Large intestine (tissue), 3 donors: ENCODE measurements at regions not wholly inside any gene's neighbourhood (a gene's known extent, or its start where the extent isn't known, plus 50 kb on each side); places are given as distances from the start of the nearest gene placed in this dataset.

ENCODE experiments used
- DNase-seq, 2 donors: peaks; one replicate each; pipeline versions ENCODE4 v3.0.0 to v3.0.0-alpha.2; 2013
- H3K27ac ChIP-seq: one replicate; pipeline ENCODE4 v1.5.1; 2013; ENCODE audit warnings: low read length
- H3K27me3 ChIP-seq: 2 replicates; pipeline ENCODE4 v1.6.1; 2013; ENCODE audit warnings: low read length; ENCODE audit not compliant: control insufficient read depth, insufficient read depth
- H3K36me3 ChIP-seq: 2 replicates; pipeline ENCODE4 v1.6.1; 2013; ENCODE audit warnings: low read length; ENCODE audit not compliant: control insufficient read depth, insufficient read depth
- H3K4me1 ChIP-seq: one replicate; pipeline ENCODE4 v1.6.1; 2013; ENCODE audit warnings: low read length; ENCODE audit not compliant: control insufficient read depth, insufficient read depth
- H3K4me3 ChIP-seq: one replicate; pipeline ENCODE4 v1.5.1; 2013; ENCODE audit warnings: low read length
- H3K9me3 ChIP-seq: one replicate; pipeline ENCODE4 v1.6.1; 2013; ENCODE audit warnings: mild to moderate bottlenecking, low read depth, low read length, moderate library complexity; ENCODE audit not compliant: control insufficient read depth
- whole genome bisulfite sequencing: methylation state at CpG from one replicate; pipeline ENCODE4 v1.1.5; 2013; ENCODE audit warnings: low lambda C conversion rate; ENCODE audit not compliant: insufficient coverage; 5-methylcytosine and 5-hydroxymethylcytosine counted together

DNA sequence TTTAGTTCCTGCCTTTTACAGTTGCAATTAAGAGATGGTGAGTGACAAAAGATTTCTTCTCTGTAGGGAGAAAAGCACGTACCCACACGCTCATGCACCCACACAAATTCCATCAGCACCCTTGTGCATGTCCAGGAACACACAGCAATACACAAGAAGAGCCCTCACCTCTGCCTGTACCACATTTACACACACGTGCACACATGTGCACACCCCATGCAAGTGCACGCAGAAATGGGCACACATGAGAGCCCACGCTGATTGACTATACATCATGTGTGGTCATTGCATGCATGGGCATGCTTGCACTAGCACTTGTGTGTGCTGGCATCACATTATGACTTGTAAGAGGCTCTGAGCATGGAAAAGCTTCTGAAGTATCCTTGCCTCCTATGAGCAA is 70.5 kb downstream of the SERPINA3 start:
- Histone ChIP-seq H3K9me3 (no peaks in the 10 kb centered on the region), H3K27me3 (no peaks in the 10 kb centered on the region), H3K27ac (no peak overlapping the region), H3K4me1 (peaks cover 4% of the 10 kb centered on the region), H3K4me3 (no peak overlapping the region), H3K36me3 (no peaks in the 10 kb centered on the region)
- no peak for DNase-seq
- WGBS = no CpG with 5 or more reads among the region's 5 CpGs

DNA sequence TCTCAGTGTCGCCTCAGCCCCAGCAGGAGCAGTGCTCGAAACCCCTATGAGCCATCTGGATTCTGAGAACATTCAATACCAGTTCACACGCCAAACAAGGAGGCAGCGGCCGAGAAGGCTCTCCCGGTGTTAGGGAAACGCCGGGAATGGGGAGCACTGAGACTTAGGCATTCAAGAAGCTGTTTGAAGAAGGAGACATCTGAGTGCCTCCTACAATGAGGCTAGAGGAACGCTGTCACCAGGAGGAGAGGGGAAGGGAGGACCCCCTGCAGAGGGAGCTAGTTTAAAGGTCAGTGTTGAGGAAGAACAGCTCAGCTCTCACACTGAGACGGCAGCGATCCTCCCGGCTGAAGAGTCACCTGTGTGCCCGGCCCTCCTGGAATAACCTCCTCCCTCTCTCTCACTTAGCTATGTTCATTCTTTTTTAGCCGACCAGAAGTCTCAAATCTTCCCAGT is 69.9 kb downstream of the SERPINA3 start:
- DNase-seq = no peak
- Histone ChIP-seq H3K4me3 (no peak overlapping the region), H3K4me1 (peaks cover 4% of the 10 kb centered on the region), H3K36me3 (no peaks in the 10 kb centered on the region), H3K27ac (no peak overlapping the region), H3K27me3 (no peaks in the 10 kb centered on the region), H3K9me3 (no peaks in the 10 kb centered on the region)
- WGBS = no CpG with 5 or more reads among the region's 14 CpGs

- Histone ChIP-seq H3K4me3 (no peak overlapping the region), H3K9me3 (no peaks in the 10 kb centered on the region), H3K4me1 (peaks cover 4% of the 10 kb centered on the region), H3K27me3 (no peaks in the 10 kb centered on the region), H3K36me3 (no peaks in the 10 kb centered on the region), H3K27ac (no peak overlapping the region)
- DNase-seq = peak in 1 of 2 donors; percentile 19
- WGBS = no CpG with 5 or more reads among the region's 15 CpGs
Measured at GRCh38 chr14:94681300-94682060, 69.3 kb downstream of the SERPINA3 start.

- no peaks in the 10 kb centered on the region for H3K9me3 ChIP-seq
- H3K4me3 ChIP-seq = no peak overlapping the region
- no peak overlapping the region for H3K27ac ChIP-seq
- WGBS = no CpG with 5 or more reads among the region's 6 CpGs
- no peak for DNase-seq
- H3K4me1 ChIP-seq = peaks cover 4% of the 10 kb centered on the region
- no peaks in the 10 kb centered on the region for H3K36me3 ChIP-seq
- no peaks in the 10 kb centered on the region for H3K27me3 ChIP-seq
Measured at GRCh38 chr14:94680862-94681288, 68.7 kb downstream of the SERPINA3 start.

DNA sequence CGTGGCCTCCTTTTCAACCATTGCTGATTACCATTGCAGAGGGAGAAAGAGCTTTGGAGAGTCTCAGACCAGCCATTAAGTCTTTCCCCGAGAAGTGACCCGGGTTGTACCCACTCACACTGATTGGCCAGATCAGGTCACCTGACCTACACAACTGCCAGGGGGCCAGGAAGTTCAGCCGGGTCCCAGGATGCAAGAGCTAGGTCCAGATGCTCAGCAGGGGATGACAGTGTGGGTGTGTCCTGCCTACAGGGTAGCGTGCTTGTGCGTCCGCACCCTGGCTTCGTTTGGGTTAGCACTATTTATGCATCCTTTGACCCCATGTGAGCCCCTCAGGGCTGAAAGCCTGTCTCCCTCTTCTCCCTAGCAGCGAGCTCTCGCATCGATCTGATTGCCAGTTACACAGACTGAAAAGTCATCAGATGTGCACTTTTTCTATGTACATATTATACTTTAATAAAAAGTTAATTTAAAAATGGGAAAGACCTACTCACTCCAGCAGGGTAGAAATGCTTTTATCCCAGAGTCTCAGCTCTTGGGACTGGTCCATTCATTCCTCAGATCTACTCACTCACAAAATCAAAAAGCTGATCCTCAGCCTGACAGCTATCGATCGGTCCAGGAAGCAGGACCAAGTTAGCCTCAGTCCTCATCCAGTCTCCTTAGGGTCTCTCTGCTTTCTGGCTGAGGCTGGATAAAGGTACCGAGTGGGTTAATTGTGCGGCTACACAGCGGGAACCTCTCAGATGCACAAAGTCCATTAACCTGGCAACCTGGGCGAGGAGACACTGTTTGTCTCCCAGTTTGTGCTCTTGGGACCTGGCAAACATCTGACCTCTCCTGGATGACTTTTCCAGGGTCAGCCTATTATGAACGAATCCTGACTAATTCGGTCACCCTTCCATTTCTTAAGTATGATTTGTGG is 68.0 kb downstream of the SERPINA3 start:
- 40% methylated on average over 2 of the region's 19 CpGs for WGBS
- peaks cover 4% of the 10 kb centered on the region for H3K4me1 ChIP-seq
- no peak for DNase-seq
- no peak overlapping the region for H3K27ac ChIP-seq
- no peaks in the 10 kb centered on the region for H3K36me3 ChIP-seq
- no peaks in the 10 kb centered on the region for H3K9me3 ChIP-seq
- no peaks in the 10 kb centered on the region for H3K27me3 ChIP-seq
- H3K4me3 ChIP-seq = no peak overlapping the region

DNA sequence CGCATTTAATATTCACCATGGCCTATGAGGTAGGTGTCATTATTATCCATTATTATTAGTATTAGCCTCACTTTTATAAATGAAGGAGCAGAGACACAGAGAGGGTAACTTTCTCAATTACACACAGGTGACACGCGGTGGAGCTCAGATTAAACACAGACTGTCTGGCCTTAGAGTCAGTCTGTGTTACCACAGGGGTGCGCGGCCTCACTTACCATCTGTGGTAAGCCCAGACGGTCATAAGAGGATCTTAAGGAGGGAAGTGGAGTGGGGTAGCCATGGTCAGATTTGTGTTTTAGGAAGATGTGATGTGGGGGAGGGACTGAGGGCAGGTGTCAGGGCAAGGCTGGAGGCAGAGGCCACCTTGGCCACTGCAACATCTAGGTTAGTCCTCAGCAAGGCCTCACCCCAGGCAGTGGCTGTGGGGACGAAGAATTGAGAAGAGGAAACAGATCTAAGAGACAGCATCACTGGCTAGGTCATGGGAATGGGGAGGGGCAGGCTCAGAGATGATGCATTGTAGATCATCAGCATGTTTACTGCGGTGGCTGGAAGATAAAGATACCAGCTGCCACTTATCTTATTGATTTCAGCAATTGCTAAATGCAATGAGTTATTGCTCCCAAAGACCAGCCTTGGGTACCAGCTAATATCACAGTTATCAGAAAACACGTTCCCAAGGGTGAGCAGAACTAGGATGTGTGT is 67.1 kb downstream of the SERPINA3 start:
- no CpG with 5 or more reads among the region's 9 CpGs for WGBS
- H3K36me3 ChIP-seq = no peaks in the 10 kb centered on the region
- H3K4me1 ChIP-seq = peaks cover 4% of the 10 kb centered on the region
- no peak for DNase-seq
- no peak overlapping the region for H3K27ac ChIP-seq
- H3K4me3 ChIP-seq = no peak overlapping the region
- no peaks in the 10 kb centered on the region for H3K9me3 ChIP-seq
- H3K27me3 ChIP-seq = no peaks in the 10 kb centered on the region

DNA sequence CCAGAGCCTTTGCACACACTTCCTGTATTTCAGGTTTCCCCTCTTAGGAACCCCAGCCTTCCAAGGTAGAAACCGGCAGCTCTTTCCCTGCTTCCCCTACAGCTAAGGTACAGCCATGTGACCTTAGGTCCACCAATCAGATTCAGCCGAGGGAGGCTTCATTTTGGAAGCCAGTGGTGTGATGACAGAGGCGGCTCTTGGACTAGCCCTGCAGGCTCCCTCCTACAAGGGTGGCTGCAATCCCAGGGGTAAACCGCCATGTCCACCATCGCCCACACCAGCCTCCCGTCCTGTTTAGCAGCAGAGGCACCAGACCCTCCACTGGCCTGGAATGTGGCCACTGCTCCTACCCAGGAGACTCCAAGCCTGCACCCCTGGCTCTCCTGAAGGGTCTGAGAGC is 65.6 kb downstream of the SERPINA3 start:
- no peaks in the 10 kb centered on the region for H3K9me3 ChIP-seq
- H3K27ac ChIP-seq = no peak overlapping the region
- no peaks in the 10 kb centered on the region for H3K36me3 ChIP-seq
- WGBS = no CpG with 5 or more reads among the region's 6 CpGs
- no peak overlapping the region for H3K4me3 ChIP-seq
- peaks cover 4% of the 10 kb centered on the region for H3K4me1 ChIP-seq
- no peak for DNase-seq
- H3K27me3 ChIP-seq = no peaks in the 10 kb centered on the region

DNA sequence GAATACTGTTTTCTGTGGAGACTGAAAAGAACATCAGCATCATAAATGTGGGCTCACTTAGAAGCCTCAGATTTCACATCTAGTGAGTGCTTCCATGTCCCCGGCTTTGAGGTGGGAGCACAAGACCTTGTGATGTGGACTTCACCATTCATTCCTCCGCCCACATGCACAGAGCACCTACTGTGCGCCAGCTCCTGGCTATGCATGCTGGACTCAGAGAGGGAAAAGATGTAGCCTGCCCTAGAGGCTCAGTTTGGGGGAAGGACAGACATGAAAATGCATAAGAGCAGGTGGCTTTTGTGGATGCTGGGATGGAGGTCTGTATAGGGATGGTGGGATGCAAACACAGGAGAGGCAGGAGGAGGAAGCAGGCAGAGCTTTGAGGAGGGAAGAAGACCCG is 65.0 kb downstream of the SERPINA3 start:
- Histone ChIP-seq H3K4me1 (peaks cover 4% of the 10 kb centered on the region), H3K4me3 (no peak overlapping the region), H3K36me3 (no peaks in the 10 kb centered on the region), H3K27ac (no peak overlapping the region), H3K9me3 (no peaks in the 10 kb centered on the region), H3K27me3 (no peaks in the 10 kb centered on the region)
- DNase-seq = no peak
- WGBS = 86% methylated on average over 1 of the region's 4 CpGs

DNA sequence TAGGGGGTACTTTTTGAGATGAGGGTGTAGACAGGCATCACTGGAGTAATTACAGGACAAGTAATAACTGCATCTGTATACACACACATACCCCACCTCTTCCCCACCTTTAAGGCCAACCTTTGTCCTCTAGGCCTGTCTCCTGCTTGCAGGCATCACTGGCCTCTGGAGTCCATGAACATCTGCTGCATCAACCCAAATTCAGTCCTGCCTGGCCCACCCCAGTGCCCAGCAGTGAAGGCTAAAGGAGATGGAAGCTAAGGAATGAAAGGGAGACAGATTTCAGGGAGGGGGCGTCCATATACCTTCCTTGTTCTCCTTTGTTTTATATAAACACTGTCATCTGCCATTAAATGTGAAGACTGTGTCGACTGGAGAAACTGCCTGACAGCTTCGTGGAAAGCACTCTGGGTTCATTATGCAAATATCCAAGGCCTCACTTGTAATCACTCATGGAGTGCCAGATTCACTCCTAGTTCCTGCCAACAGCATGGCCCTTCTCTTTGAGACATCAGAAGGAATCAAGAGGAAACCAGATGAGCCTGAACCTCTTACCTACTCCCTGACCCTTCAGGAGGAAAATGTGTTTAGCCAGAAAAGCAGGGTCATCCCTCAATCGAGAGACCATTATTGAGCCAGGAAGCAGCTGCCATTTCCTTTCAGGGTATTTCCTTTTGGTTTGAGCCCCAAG is 64.4 kb downstream of the SERPINA3 start:
- no peaks in the 10 kb centered on the region for H3K27me3 ChIP-seq
- no peak for DNase-seq
- H3K4me1 ChIP-seq = peaks cover 4% of the 10 kb centered on the region
- H3K4me3 ChIP-seq = no peak overlapping the region
- H3K36me3 ChIP-seq = no peaks in the 10 kb centered on the region
- H3K9me3 ChIP-seq = no peaks in the 10 kb centered on the region
- 80% methylated on average over 1 of the region's 4 CpGs for WGBS
- H3K27ac ChIP-seq = no peak overlapping the region

- no peak for DNase-seq
- Histone ChIP-seq H3K36me3 (no peaks in the 10 kb centered on the region), H3K27ac (no peak overlapping the region), H3K4me1 (no peaks in the 10 kb centered on the region), H3K4me3 (no peak overlapping the region), H3K27me3 (no peaks in the 10 kb centered on the region), H3K9me3 (no peaks in the 10 kb centered on the region)
- no CpG with 5 or more reads among the region's 8 CpGs for WGBS
Measured at GRCh38 chr14:94675036-94675435, 62.8 kb downstream of the SERPINA3 start.
